ENCODE measurements at regions not wholly inside any gene's neighbourhood (a gene's known extent, or its start where the extent isn't known, plus 50 kb on each side); places are given as distances from the start of the nearest gene placed in this dataset.

DNA sequence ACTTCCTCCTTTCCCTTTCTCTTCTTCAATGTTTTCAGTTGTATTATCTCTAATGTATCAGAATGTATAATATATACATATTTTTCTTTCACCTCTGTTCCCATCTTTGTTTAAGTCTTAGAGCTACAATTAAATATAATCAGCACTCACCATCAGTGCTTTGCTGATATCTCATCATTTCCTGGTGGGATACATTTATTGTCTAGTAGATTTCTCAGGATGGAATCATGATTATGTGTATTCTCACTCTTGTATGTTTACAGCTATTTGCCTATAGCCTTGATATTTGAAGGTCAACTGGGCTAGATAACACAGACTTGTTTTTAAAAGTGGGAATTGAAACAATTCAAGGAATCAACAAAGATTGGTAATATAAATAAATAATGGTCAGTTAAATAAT, 124.9 kb upstream of the EEA1 start:
- H3K4me3 ChIP-seq (ENCODE audit: low read length): no peak overlapping the region
- no peak for DNase-seq (ENCODE audit: low read depth)
- TF ChIP-seq, protein P1, sequence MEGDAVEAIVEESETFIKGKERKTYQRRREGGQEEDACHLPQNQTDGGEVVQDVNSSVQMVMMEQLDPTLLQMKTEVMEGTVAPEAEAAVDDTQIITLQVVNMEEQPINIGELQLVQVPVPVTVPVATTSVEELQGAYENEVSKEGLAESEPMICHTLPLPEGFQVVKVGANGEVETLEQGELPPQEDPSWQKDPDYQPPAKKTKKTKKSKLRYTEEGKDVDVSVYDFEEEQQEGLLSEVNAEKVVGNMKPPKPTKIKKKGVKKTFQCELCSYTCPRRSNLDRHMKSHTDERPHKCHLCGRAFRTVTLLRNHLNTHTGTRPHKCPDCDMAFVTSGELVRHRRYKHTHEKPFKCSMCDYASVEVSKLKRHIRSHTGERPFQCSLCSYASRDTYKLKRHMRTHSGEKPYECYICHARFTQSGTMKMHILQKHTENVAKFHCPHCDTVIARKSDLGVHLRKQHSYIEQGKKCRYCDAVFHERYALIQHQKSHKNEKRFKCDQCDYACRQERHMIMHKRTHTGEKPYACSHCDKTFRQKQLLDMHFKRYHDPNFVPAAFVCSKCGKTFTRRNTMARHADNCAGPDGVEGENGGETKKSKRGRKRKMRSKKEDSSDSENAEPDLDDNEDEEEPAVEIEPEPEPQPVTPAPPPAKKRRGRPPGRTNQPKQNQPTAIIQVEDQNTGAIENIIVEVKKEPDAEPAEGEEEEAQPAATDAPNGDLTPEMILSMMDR (conservative IDR thresholded peaks at IDR 0.05; ENCODE audit: low read length): no peak

DNA sequence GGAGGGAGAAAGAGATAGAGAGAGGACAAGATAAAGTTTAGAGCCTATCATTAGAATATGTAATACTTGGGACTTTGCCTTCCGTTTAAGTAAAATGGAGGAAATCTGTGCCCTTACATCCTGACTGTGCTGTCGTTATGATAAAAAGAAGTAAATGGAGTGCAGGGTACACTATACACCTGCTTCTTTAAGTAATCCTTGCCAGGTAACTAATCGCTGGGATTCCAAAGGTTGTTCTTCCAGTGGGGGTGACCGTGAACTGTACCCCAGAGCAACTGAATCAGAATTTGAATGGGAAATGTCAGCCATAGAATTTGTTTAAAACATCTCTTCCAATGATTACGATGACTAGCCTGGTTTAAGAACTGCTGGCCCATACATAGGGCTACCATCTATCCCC, 126.1 kb upstream of the EEA1 start:
- no peak overlapping the region for H3K4me3 ChIP-seq (ENCODE audit: low read length)
- no peak for DNase-seq (ENCODE audit: low read depth)
- TF ChIP-seq, protein P1 (conservative IDR thresholded peaks at IDR 0.05; ENCODE audit: low read length): no peak

- DNase-seq (ENCODE audit: low read depth): peak; percentile 7
- TF ChIP-seq, protein P1 (conservative IDR thresholded peaks at IDR 0.05; ENCODE audit: low read length): no peak
- no peak overlapping the region for H3K4me3 ChIP-seq (ENCODE audit: low read length)
Observed at GRCh38 chr12:93056971-93057535, 128.0 kb upstream of the EEA1 start.

DNA sequence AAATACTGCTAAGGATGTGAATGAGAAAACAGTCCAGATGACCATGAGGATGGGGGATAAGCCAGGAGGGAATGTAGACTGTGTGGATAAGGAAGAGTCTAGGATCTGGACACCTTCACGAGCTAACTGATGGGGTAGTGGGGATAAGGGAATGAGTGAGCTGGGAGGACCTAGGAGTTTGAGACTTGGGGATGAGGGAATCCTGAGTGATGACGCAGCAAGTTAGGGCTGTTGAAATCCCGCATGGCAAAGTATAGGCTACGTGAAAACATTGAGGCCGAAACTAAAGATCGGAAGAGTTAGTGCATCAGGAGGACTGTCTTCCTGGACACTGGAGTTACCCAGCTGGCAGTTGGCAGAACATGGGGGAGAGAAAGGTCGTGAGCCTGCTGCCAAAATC, 129.2 kb upstream of the EEA1 start:
- no peak for DNase-seq (ENCODE audit: low read depth)
- TF ChIP-seq, protein P1 (conservative IDR thresholded peaks at IDR 0.05; ENCODE audit: low read length): no peak
- no peak overlapping the region for H3K4me3 ChIP-seq (ENCODE audit: low read length)

GRCh38 chr12:93059288-93059687, 130.2 kb upstream of the EEA1 start:
- no peak overlapping the region for H3K4me3 ChIP-seq (ENCODE audit: low read length)
- no peak for DNase-seq (ENCODE audit: low read depth)
- TF ChIP-seq, protein P1 (conservative IDR thresholded peaks at IDR 0.05; ENCODE audit: low read length): no peak

- TF ChIP-seq, protein P1 (conservative IDR thresholded peaks at IDR 0.05; ENCODE audit: low read length): no peak
- DNase-seq (ENCODE audit: low read depth): no peak
- no peak overlapping the region for H3K4me3 ChIP-seq (ENCODE audit: low read length)
Observed at GRCh38 chr12:93059925-93060665, 131.0 kb upstream of the EEA1 start.

All from AG10803 (cell line).